22Rv1 (cell line): ENCODE measurements at regions not wholly inside any gene's neighbourhood (a gene's known extent, or its start where the extent isn't known, plus 50 kb on each side); places are given as distances from the start of the nearest gene placed in this dataset.

Experiments
- H3K27ac ChIP-seq: fragments of 450-650 bp; 2 replicates; pipeline ENCODE4 v1.5.1; 2017
- ZFX ChIP-seq: fragments of 450-650 bp; IDR thresholded peaks from 2 replicates; pipeline ENCODE4 v1.6.1; 2017; ENCODE audit warnings: antibody characterized with exemption, borderline replicate concordance
- TF ChIP-seq, protein P1 (sequence below): fragments of 450-650 bp; IDR thresholded peaks from 2 replicates; pipeline ENCODE4 v1.5.1; 2017; ENCODE audit warnings: mild to moderate bottlenecking

DNA sequence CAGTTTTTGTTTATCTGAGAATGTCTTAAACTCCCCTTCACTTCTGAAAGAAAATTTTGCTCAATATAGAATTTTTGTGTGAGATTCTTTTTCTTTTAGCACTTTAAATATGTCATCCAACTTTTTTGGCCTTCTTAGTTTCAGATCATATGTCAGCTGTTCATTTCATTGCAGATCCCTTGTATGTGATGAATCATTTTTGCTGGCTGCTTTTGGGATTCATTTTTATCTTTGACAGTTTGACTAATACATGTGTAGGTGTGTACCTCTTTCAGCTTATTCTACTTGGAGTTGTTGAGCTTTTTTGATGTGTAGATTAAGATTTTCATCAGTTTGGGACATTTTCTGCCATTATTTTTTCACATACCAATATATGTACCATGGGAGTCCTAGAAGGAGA, 156.8 kb downstream of the FASLG start:
- TF ChIP-seq, protein P1, sequence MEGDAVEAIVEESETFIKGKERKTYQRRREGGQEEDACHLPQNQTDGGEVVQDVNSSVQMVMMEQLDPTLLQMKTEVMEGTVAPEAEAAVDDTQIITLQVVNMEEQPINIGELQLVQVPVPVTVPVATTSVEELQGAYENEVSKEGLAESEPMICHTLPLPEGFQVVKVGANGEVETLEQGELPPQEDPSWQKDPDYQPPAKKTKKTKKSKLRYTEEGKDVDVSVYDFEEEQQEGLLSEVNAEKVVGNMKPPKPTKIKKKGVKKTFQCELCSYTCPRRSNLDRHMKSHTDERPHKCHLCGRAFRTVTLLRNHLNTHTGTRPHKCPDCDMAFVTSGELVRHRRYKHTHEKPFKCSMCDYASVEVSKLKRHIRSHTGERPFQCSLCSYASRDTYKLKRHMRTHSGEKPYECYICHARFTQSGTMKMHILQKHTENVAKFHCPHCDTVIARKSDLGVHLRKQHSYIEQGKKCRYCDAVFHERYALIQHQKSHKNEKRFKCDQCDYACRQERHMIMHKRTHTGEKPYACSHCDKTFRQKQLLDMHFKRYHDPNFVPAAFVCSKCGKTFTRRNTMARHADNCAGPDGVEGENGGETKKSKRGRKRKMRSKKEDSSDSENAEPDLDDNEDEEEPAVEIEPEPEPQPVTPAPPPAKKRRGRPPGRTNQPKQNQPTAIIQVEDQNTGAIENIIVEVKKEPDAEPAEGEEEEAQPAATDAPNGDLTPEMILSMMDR: no peak
- no peak for TF ChIP-seq ZFX
- H3K27ac ChIP-seq: no peak overlapping the region

GRCh38 chr1:172818841-172819527, 160.1 kb downstream of the FASLG start:
- TF ChIP-seq, protein P1: no peak
- TF ChIP-seq ZFX: no peak
- no peak overlapping the region for H3K27ac ChIP-seq

DNA sequence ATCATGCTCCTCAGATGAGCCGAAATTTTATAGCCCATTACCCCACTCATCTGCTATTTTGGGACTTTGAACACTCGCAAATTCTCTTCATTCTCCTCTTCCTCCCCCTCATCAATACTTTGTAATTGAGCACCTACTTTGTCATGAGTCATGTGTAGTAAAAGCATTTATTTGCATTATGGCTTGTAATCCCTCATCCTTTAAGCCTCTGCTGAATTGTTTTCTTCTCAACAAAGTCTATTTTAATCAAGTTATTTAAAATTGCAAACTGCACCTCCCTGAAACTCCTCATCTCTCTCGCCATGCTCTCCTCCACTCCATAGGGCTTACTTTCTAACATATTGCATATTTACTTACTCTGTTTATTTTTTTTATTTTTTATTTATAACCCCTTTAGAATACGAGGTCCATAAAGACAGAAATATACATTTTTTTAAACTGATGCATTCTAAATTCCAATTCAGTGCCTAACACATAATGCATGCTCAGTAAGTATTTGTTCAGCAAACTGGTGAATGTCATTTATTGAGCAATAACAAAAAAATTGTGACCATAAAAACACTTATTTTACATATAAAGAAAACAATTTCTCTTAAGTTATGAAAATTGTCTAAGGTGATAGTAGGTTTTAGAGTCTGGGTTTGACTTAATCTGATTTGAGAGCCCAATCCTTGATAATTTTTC, 161.7 kb downstream of the FASLG start:
- TF ChIP-seq, protein P1: no peak
- no peak for TF ChIP-seq ZFX
- H3K27ac ChIP-seq: no peak overlapping the region

GRCh38 chr1:172821609-172822274, 162.8 kb downstream of the FASLG start:
- no peak for TF ChIP-seq ZFX
- TF ChIP-seq, protein P1: no peak
- no peak overlapping the region for H3K27ac ChIP-seq

DNA sequence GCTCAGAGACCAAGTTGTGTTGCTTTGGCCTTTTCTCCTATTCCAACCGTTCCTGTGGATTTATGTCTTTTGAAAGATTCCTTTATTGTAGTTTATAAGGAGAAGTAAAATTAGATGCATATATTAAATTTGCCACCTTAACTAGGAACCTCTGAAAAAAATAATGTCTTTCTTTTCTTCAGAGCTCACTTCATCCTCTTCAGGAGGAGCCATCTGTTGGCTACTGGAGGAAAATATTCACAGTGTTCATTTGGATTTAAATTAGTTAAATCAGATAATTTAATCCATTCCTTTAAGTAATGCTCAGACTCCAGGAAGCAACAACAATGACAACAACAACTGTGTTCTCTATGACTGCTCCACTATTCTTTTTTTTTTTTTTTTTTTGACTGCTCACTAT, 164.0 kb downstream of the FASLG start:
- H3K27ac ChIP-seq: no peak overlapping the region
- TF ChIP-seq ZFX: no peak
- TF ChIP-seq, protein P1: no peak

DNA sequence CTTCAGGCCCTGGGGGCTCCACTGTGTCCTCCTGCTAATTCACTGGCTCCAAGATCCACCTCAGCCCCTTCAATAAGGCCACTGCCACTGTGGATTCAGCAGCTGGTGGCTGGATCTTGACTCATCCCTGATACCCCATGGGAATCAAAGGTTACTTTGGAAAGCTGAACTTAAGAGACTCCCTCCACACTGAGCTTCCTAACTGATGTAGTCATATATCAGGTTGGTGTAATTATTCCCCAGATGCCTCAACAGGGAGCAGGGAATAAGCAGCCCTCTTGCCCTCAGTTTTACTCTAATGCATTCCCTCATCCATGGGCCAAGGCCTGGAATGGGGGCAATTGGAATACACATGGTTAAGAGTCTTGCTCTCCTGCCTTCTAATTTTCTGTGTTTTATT, 164.6 kb downstream of the FASLG start:
- H3K27ac ChIP-seq: no peak overlapping the region
- TF ChIP-seq ZFX: no peak
- TF ChIP-seq, protein P1: no peak

- TF ChIP-seq ZFX: no peak
- TF ChIP-seq, protein P1: no peak
- no peak overlapping the region for H3K27ac ChIP-seq
Measured at GRCh38 chr1:172824209-172824608, 165.3 kb downstream of the FASLG start.
